ENCODE measurements at regions not wholly inside any gene's neighbourhood (a gene's known extent, or its start where the extent isn't known, plus 50 kb on each side); places are given as distances from the start of the nearest gene placed in this dataset.

GRCh38 chr20:18986146-18986830, 172.7 kb downstream of the SCP2D1 start:
- TF ChIP-seq POLR2AphosphoS5 (IDR thresholded peaks at IDR 0.05), result no peak
- TF ChIP-seq CTCF (IDR thresholded peaks at IDR 0.05), result no peak
- TF ChIP-seq POLR2A (IDR thresholded peaks at IDR 0.05), result no peak

All from breast epithelium (tissue), 3 donors.